GM18520 (cell line): ENCODE measurements at regions not wholly inside any gene's neighbourhood (a gene's known extent, or its start where the extent isn't known, plus 50 kb on each side); places are given as distances from the start of the nearest gene placed in this dataset.
"Not testable (repeated sequence)": the region's sequence is repeated elsewhere in the genome, so short reads cannot be mapped to it uniquely, and the experiment has no call there.

Experiments
- ATAC-seq: cut with Tn5 transposase; IDR thresholded peaks from one replicate; pipeline ENCODE4 v1.9.1; 2021; ENCODE audit not compliant: unreplicated experiment

- no peak for ATAC-seq
Observed at GRCh38 chr22:22060200-22061084, 77.9 kb upstream of the TOP3B start.

GRCh38 chr22:22059291-22060002, 76.9 kb upstream of the TOP3B start:
- no peak for ATAC-seq

GRCh38 chr22:22058633-22059290, 76.2 kb upstream of the TOP3B start:
- no peak for ATAC-seq

GRCh38 chr22:22057617-22058378, 75.2 kb upstream of the TOP3B start:
- no peak for ATAC-seq

GRCh38 chr22:22056809-22057594, 74.4 kb upstream of the TOP3B start:
- not testable (repeated sequence) for ATAC-seq

GRCh38 chr22:22052548-22053139, 70.1 kb upstream of the TOP3B start:
- not testable (repeated sequence) for ATAC-seq

- ATAC-seq, result not testable (repeated sequence)
Observed at GRCh38 chr22:22051032-22051431, 68.4 kb upstream of the TOP3B start.

GRCh38 chr22:22050141-22050775, 67.7 kb upstream of the TOP3B start:
- ATAC-seq, result no peak

- ATAC-seq, result no peak
Observed at GRCh38 chr22:22049684-22050083, 67.1 kb upstream of the TOP3B start.

GRCh38 chr22:22048981-22049531, 66.5 kb upstream of the TOP3B start:
- no peak for ATAC-seq

GRCh38 chr22:22048318-22048942, 65.8 kb upstream of the TOP3B start:
- no peak for ATAC-seq

- no peak for ATAC-seq
Observed at GRCh38 chr22:22047776-22048175, 65.2 kb upstream of the TOP3B start.

GRCh38 chr22:22047266-22047665, 64.7 kb upstream of the TOP3B start:
- no peak for ATAC-seq

GRCh38 chr22:22046370-22046769, 63.8 kb upstream of the TOP3B start:
- ATAC-seq, result no peak

- no peak for ATAC-seq
Observed at GRCh38 chr22:22045571-22046335, 63.2 kb upstream of the TOP3B start.

- no peak for ATAC-seq
Observed at GRCh38 chr22:22044153-22044552, 61.6 kb upstream of the TOP3B start.

- no peak for ATAC-seq
Observed at GRCh38 chr22:22043296-22044078, 60.9 kb upstream of the TOP3B start.
